ENCODE measurements at regions not wholly inside any gene's neighbourhood (a gene's known extent, or its start where the extent isn't known, plus 50 kb on each side); places are given as distances from the start of the nearest gene placed in this dataset.

DNA sequence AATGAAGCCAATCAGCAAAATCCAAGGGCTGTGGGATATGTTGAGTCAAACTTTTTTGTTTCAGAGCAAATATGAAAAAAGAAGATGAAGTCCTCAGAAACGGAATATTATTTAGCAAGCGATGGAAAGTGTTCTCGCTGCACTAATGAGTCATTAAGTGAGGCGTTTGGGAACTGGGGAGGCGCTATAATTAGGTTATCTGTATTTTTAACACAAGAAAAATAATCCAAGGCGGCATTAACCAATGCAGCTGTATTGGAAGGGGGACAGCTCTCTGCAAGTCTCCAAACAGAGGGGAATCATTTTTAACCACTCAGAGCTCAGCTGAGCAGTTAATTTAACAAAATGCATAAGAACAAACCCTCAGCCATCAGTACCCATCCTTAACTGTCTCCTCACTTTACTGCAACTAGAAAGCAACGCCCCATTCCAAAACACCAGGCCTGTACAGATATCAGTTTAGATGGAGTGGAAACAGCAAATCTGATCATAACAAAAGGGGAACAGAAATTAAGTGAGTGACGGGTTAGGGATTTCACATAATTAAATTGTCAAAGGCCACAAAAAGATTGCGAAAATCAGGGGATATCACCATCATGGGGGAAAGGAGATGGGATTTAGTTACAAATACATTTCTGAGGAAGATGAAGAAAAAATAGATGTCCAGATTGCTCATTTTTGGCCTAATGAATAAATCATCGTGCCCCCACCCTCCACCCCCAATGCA is 211.0 kb upstream of the TOX3 start:
- TF ChIP-seq, protein P1, sequence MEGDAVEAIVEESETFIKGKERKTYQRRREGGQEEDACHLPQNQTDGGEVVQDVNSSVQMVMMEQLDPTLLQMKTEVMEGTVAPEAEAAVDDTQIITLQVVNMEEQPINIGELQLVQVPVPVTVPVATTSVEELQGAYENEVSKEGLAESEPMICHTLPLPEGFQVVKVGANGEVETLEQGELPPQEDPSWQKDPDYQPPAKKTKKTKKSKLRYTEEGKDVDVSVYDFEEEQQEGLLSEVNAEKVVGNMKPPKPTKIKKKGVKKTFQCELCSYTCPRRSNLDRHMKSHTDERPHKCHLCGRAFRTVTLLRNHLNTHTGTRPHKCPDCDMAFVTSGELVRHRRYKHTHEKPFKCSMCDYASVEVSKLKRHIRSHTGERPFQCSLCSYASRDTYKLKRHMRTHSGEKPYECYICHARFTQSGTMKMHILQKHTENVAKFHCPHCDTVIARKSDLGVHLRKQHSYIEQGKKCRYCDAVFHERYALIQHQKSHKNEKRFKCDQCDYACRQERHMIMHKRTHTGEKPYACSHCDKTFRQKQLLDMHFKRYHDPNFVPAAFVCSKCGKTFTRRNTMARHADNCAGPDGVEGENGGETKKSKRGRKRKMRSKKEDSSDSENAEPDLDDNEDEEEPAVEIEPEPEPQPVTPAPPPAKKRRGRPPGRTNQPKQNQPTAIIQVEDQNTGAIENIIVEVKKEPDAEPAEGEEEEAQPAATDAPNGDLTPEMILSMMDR (IDR thresholded peaks at IDR 0.05), result no peak
- TF ChIP-seq POLR2A (IDR thresholded peaks at IDR 0.05), result no peak

Data from tibial nerve (tissue), 3 donors.